ENCODE measurements at regions not wholly inside any gene's neighbourhood (a gene's known extent, or its start where the extent isn't known, plus 50 kb on each side); places are given as distances from the start of the nearest gene placed in this dataset.

GRCh38 chr22:44427611-44428470, 70.2 kb downstream of the RTL6 start:
- TF ChIP-seq HDGF (IDR thresholded peaks at IDR 0.05; ENCODE audit: borderline replicate concordance) = no peak
- TF ChIP-seq FOXK2 (IDR thresholded peaks at IDR 0.05) = no peak
- TF ChIP-seq SUZ12 (IDR thresholded peaks at IDR 0.05) = no peak
- TF ChIP-seq TARDBP (IDR thresholded peaks at IDR 0.05) = no peak
- TF ChIP-seq CTBP1 (IDR thresholded peaks at IDR 0.05; ENCODE audit: borderline replicate concordance) = no peak
- no peak for TF ChIP-seq BHLHE40 (IDR thresholded peaks at IDR 0.05; ENCODE audit: borderline replicate concordance)
- TF ChIP-seq ARNT (IDR thresholded peaks at IDR 0.05) = no peak
- TF ChIP-seq SP1 (IDR thresholded peaks at IDR 0.05) = no peak
- no peak for TF ChIP-seq FOXA1 (IDR thresholded peaks at IDR 0.05)
- TF ChIP-seq ELF4 (IDR thresholded peaks at IDR 0.05) = no peak
- no peak for TF ChIP-seq ZNF384 (IDR thresholded peaks at IDR 0.05)
- TF ChIP-seq FOXM1 (IDR thresholded peaks at IDR 0.05; ENCODE audit: borderline replicate concordance) = no peak
- TF ChIP-seq L3MBTL2 (conservative IDR thresholded peaks at IDR 0.05) = no peak
- TF ChIP-seq NFRKB (IDR thresholded peaks at IDR 0.05) = no peak
